ENCODE measurements at regions not wholly inside any gene's neighbourhood (a gene's known extent, or its start where the extent isn't known, plus 50 kb on each side); places are given as distances from the start of the nearest gene placed in this dataset.
"Not testable (repeated sequence)": the region's sequence is repeated elsewhere in the genome, so short reads cannot be mapped to it uniquely, and the experiment has no call there.

DNA sequence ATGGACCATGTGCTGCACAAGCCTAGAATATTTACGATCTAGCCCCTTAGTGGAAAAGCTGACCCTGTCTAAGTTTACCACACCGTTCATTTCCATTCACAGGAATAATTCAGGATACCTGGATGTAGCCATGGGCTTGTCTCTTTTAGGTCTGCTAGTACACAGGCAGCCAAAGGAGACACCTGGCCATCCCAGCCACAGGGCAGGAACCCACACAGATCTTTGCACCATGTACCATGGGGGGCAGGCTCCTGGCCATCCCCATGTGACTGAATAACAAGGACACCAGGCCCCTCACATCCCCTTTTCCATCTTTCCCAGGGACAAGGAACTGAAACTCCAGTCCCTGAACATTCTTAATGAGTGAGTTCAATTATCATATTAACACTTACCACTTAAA, 467.3 kb upstream of the MYT1L start:
- DNase-seq (ENCODE audit: low read depth in 2 of 2): no peak

DNA sequence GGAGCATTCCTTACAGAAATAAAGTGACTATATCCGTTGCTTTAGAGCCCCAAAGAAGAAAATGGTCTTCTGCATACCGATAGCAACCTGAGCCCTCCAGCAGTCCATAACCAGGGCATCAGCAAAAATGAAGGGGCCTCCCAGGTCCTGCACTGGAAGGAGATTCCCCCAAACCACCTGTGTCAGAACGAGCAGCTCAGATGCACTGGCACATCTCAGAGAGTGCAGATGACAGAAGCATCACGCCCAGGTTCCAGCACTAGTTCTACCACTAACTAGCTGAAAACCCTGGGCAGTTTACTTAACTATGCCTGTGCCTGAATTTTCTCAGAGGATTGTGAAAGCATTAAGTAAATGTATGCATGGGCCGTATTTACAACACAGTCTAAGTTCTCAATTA, 466.7 kb upstream of the MYT1L start:
- no peak for DNase-seq (ENCODE audit: low read depth in 2 of 2)

DNA sequence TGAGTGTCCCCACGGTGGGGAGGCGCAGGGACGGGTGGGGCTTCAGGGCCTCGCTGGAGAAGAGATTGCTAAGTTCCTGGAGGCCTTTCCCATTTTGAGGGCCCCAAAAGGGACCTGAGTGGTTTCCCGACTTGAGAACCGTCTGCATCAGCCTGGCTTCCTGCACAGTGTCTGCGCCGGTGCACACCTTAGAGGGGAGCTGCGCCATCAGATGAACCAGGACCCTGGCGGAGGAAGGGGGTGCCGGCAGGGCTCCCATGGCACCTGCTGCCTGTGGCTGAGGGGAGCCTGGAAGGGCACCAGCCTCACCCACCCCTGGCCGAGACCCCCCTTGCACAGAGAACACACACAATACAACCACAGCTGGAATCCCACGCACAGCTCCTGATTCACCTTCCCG, 465.1 kb upstream of the MYT1L start:
- DNase-seq (ENCODE audit: low read depth in 2 of 2): no peak

DNA sequence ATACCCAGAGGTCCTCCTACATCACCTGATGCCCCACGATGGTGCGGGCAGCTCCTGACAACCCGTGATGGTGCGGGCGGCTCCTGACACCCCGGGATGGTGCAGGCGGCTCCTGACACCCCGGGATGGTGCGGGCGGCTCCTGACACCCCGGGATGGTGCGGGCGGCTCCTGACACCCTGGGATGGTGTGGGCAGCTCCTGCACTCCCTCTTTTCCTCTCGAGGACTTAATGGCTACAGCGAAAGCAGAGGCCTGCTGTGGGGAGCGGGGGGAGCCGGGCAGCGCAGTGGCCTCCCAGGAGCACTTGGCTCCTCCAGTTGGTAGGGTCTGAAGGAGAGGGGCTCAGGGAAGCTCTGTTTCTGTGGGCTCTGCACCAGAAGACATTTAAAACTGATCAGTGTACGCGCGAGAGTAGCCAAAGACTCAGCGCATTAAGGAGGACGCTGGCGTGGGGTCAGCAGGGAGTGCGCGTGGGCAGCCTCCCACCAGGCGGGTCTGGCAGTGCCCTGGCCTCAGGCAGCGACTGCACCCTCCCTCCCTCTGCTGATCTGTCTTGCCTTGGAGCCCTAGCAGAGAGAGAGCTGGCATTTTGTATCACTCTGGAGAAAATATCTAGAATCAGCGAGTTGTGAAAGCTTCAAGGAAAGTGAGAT, 464.5 kb upstream of the MYT1L start:
- DNase-seq (ENCODE audit: low read depth in 2 of 2): no peak

DNA sequence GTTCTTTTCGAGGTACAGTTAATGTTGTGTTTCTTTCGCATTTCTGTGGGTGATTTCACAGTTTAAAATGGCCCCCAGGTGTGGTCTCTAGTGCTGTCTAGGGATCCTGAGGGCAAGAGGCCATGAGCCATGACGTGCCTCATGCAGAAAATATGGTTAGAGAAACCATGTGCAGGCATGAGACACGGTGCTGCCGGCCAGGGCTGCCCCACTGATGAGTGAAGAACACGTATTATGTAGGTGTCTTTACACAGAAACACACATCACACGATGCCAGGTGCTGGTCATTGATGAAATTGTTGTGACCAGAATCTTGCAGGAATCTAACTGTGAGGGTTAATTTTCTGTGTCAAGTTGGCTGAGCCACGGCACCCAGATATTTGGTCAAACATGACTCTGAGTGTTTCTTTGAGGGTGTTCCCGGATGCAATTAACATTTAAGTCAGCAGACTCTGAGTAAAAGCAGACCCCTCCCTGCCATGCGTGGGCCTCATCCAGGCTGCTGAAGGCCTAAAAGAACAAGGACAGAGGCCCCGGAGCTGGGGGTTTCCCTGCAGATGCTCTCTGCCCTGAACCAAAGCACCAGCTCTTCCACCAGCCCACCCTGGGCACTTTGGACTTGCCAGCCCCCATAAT, 463.0 kb upstream of the MYT1L start:
- DNase-seq (ENCODE audit: low read depth in 2 of 2): no peak

DNA sequence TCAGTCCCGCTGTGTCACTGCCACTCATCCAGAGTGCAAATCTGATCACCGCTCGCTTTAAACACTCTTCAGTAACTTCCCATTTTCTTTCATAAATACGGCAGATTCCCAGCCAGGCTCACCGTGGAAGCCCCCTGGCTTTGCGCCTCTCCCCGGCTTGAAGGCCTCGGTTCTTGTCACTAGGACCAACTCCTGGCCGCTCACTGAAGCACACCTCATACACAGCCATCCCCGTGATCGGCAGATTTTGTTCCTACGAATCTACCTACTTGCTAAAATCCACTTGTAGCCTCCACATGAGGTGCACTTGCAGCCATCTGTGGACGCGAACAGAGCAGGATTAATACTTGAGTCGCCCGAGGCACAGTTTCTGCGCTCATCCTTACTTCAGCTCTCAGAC, 462.4 kb upstream of the MYT1L start:
- no peak for DNase-seq (ENCODE audit: low read depth in 2 of 2)

DNA sequence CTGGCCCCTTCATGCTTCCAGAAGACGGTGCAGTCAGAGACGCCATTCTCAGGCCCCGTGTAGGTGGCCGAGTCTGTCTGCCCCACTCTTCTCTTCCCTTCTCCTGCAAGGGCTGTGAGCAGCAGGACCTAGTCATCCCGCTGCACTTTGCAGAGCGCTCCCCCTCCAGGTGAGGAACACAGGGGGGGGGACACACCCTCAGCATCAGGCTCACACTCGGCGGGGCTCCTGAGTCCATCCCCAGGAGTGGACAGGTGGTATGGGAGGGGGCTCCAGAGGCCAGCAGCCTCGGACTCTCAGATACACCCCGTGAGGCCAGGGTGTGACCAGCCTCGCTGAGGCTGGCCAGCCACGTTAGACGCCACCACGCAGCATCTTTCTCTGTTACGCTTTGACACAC, 460.5 kb upstream of the MYT1L start:
- DNase-seq (ENCODE audit: low read depth in 2 of 2): no peak

DNA sequence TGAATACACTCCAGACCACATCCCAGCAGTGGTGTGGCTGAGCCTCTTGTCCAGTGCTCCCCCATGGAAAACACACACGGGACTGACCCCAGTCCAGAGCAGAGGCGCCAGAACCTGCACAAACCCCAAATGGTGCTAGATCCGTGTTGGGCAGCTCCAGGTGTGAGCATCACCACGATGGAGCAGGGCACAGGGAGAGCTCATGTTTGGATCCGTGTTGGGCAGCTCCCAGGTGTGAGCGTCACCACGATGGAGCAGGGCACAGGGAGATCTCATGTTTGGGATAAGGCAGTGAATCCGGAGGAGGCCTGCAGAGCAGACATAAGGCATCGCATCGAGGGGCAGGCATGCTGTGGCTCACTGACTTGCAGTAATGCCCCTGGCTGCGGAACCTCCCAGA, 460.0 kb upstream of the MYT1L start:
- no peak for DNase-seq (ENCODE audit: low read depth in 2 of 2)

DNA sequence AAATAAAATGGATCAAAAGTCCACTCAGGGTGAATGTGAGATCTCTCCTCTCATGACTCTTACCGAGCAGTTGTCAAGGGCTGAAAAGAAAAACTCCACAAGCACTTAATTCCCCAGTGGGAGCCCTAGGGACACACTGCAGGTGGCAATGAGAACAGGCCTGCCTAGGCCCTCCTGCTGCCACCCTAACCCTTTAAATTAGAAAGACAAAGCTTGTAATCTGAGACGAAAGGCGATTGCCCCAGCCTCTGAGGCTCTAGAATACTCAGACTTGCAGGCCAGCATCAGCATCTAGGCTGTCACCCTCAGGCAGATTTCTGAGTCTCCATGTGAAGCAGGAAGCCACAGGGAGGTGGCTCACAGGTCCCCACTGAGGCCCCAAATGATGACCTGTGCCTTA, 457.0 kb upstream of the MYT1L start:
- no peak for DNase-seq (ENCODE audit: low read depth in 2 of 2)

DNA sequence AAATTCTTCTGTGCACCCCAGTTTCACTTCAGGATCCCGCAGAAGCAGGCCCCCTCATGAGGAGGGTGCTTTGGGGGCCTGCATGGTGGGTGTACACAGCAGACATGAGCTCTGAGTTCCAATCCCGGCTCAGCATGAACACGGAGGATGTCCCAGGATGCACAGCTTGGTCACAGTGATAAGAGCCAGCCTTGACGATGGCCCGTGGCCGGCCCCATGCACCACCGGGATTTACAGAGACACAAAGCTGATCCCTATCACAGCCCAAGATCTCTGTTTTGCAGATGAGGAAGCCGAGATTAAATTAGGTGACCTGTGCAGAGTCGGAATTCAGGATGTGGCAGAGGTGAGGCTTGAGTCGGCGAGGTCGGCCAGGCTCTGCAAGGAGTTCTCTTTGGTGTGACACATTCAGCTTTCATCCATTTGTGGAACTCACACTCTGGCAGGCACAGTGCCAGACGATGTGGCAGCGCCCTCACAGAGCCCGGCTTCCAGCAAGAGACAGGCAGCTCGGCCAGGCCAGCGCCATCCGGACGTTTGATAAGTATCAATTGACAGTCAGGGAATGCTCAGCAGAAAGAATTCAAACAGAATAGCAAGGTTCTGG, 456.3 kb upstream of the MYT1L start:
- DNase-seq (ENCODE audit: low read depth in 2 of 2): no peak

DNA sequence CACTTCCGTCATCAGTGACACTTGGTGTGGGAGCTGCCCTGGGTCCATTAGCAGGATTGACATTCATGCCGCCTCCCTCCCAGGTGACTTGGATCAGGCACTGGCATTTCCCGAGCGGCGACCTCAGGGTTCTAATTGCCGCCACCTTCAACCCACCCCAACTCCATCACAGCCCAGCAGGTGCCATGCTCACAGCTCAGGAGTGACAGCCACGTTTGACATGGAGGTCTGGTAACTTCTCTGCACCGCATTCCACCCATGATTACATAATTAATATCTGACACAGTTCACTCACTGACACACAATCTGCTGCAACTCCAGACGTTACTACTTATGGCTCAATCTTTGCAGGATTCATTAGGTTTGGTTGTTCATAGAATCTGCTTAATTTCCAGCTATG, 450.9 kb upstream of the MYT1L start:
- DNase-seq (ENCODE audit: low read depth in 2 of 2): no peak

DNA sequence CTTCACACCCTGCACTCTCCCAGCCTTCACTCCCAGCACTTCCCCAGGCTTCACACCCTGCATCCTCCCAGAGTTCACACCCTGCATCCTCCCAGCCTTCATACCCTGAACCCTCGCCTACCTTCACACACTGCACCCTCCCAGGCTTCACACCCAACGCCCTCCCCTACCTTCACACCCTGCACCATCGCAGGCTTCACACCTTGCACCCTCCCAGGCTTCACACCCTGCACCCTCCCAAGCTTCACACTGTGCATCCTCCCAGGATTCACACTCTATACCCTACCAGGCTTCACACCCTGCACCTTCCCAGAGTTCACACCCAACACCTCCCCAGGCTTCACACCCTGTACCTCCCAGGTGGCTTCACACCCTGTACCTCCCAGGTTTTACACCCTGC, 448.7 kb upstream of the MYT1L start:
- no peak for DNase-seq (ENCODE audit: low read depth in 2 of 2)

DNA sequence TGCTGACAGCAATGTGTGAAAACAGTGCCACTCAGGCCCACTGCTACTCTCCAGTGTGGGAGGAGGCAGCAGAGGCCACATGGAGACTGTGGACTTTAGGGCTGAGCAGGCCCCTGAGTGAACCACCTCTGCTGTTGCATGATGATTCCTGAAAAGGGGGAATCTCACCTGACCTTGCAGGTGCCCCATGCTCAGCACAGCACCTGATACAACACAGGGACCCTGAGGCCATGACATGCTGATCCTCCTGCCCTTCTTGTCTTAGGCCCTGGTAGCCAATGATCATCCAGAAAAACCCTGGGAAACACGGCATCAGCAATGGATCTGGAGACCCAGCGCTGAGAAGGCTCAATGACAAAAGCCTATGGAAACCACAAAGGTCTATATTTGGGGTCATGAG, 446.8 kb upstream of the MYT1L start:
- no peak for DNase-seq (ENCODE audit: low read depth in 2 of 2)

DNA sequence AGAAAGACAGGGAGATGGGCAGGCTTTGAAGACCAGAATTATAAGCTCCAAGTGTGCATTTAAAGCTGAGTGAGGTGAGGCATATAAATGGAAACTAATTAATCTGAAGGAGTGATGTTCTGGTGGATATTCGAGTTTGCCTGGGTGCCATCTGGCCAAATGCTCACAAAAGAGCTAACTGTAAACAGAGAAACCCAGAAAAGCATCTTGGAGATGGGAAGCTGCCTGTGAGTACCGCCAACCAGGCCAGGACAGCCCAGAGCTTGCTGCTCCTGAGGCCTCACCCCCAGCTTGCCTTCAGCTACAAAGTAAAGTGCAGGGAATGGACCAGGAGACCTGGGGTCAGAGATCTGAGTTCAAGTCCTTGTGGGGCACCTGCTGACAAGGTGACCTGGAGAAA, 446.1 kb upstream of the MYT1L start:
- no peak for DNase-seq (ENCODE audit: low read depth in 2 of 2)

DNA sequence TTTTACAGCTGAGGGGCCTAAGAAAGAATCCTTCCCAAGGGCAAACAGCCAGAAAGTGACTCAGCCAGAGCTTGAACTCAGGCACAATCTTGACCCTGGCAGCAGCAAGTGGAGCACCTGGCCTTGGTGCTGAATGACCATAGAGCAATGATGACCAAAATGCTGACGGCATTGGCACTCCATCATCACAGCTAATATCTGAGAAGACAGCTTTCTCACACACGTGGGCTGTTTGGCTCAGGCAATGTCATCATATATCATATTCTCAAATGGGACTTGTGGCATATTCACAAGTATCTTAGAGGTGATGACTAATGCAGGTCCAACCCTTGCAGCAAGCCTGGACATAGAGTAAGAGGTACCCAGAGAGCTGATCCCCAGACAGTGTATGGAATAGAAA, 443.9 kb upstream of the MYT1L start:
- no peak for DNase-seq (ENCODE audit: low read depth in 2 of 2)

DNA sequence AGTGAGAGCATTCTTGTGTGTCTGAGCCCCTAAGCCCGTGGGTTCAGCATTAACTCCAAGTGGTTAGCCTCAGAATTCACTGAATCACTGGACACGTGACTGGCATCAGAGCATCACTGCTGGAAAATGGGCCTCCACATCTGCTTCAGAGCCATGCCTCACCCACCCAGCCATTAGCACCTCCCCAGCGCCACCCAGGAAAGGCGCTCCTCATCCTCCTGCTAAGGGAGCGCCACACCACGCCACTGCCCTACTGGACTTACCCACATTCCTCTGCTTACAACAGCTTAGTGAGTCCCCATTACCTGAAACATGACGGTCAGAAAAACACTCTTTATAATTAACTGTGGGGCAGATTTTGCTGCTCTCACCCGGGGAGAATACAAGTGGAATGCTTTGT, 442.6 kb upstream of the MYT1L start:
- no peak for DNase-seq (ENCODE audit: low read depth in 2 of 2)

DNA sequence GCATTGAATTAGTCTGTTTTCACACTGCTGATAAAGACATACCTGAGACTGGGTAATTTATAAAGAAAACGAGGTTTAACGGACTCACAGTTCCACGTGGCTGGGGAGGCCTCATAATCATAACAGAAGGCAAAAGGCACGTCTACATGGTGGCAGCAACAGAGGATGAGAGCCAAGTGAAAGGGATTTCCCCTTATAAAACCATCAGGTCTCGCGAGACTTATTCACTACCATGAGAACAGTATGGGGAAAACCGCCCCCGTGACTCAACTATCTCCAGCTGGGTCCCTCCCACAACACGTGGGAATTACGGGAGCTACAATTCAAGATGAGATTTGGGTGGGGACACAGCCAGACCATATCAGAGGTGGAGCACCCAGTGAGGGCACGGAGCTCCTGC, 442.0 kb upstream of the MYT1L start:
- not testable (repeated sequence) for DNase-seq (ENCODE audit: low read depth in 2 of 2)

DNA sequence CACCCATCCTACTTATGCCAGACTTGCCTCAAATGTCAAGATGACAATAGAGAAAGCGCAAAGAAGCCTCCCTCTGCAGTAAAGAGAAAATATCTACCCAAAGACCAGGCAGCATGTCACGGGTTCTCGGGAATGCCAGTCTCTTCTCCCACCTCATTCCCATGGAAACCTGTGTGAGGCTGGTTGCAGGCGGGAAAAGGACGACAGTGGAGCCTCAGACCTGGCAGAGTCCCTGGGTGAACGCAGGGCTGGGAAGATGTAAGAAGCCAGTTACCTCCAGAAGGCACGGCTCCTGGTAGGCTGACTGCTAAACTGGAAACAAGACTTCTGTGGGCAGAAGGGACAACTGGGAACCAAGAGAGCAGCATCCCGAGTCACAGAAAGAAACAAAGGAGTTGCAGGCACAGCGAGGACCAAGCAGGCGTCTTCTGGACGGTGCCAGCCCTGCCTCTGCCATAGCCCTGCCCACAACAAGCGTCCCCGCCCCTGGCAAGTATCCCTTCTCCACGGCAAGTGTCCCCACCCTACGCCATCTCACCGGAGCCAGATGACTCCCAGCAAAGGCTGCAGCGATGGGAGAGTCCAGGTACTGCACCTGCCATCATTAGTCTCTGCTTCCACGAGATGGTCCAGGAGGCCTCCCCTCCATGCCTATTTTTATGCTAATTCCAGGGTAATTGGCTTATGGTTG, 440.8 kb upstream of the MYT1L start:
- no peak for DNase-seq (ENCODE audit: low read depth in 2 of 2)

DNA sequence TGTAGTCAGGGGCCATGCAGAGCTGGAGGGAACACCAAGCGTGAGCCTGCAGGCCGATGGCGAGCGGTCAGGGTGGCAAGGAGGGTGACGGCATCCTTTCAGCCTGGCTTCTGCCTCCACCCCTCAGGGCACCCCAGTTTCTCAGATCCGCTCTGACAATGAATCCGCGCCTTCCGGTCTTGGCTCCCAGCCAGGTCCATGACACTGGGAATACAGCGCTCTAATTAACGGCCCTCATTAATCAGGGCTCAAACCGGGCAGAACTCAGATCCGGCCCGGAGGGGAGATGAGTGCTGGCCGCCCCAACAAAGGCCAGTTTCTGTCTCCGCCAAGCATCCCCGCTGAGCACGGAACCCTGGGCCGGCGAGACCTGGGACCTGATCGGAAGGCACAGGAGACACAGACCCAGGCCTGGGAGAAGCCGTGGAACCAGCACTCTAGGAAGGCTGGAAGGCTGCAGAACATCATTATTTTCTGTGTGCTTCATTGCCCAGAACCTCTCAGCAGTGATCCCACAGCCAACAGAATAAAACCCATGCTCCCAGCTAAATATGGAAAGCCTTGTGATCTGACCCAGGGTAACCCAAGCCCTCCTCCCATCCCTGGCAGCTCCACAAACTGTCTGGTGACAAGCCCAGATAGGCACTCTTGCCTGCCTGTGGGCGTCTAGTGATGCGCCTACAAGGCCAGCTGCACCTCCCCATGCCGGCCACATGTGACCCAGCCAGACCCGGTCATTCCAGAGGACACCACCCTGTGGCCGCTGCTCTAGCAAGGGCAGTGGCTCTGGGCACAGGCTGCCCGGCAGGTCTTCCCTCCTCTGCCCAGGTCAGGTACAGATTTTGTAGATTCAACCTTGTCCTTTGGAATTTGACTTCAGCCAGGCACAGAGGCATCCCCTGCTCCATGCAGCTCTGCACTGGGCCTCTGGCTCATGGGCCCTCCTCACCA, 438.7 kb upstream of the MYT1L start:
- DNase-seq (ENCODE audit: low read depth in 2 of 2): no peak

DNA sequence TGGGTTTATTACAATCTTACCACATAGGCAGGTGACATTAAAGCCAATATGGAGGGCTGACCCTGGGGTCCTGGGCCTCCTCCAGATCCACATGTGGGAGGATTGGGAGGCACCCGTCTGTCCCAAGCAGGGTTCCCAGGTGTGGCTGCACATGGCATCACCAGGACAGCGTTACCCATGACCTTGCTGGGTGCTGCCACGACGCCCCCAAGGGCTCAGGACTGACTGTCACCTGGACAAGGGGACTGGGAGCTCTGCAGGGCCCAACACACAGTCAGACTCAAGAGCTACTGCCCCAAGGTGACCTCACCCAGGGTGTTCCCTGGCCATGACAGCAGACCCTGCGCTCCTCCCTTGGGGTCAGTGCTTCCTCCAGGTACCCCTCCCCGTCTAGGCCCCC, 437.4 kb upstream of the MYT1L start:
- DNase-seq (ENCODE audit: low read depth in 2 of 2): no peak

DNA sequence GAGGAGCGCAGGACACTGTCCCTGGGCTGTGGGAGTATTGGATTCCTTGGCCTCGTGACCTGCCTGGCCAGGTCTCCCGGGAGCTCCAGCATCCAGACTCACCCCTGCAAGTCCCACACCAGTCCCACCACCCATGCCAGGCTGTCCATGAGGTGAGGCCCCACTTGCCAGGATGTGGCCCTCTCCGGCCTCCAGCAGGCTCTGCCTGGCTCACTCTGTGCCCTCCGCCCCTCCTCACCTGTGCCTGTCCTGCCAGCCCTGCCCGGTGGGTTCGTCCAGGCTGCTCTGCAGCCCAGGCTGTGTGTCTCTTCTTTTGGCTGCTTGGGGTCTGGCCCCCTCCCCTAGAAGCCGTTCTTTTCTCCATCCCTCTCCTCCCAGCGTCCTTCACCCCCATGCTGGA, 436.8 kb upstream of the MYT1L start:
- no peak for DNase-seq (ENCODE audit: low read depth in 2 of 2)

All from stimulated activated CD4-positive, alpha-beta T cell treated with anti-CD3 and anti-CD28 coated beads, Interleukin-4, amount 100 ng/mL, for 48 hours (primary cell).